ENCODE measurements at regions not wholly inside any gene's neighbourhood (a gene's known extent, or its start where the extent isn't known, plus 50 kb on each side); places are given as distances from the start of the nearest gene placed in this dataset.
"Not testable (repeated sequence)": the region's sequence is repeated elsewhere in the genome, so short reads cannot be mapped to it uniquely, and the experiment has no call there.

DNA sequence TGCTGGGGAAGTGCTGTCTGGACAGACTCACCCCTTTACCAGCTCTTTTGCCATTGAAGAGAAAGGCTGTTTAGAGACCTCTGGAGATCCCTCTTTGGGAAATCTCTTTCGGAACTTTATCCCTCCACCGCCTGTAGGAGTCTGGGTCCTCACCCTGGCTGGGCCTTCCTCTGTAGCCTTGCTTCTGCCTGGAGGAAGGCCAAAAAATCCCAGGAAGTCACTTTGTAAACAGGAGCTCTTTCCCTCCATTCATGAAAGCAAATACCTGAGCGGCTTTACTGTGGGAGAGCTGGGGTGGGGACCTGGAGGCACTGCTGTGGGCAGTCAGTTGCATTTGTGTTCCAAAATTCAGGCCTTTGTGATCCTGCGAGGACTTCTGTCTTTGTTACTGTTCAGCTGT lies 126.2 kb downstream of the KLF6 start:
- DNase-seq, result no peak

DNA sequence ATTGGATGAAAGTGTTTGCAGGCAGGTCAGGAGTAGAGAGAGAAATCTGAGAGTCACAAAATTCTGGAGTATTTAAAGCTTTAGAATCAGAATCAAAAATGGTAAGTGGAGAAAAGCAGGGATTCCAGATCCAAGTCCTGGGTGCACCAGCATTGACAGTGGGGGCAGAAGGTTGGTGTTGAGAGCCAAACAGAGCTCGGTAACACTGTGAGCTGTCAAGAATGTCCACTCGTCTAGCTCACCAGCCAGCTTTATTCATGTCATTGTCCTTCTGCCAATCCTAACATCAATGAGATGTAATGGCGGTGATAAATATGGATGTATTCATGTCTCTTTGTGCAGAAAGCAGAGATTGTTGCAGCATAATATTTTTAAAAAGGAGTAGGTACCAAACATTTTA lies 128.8 kb downstream of the KLF6 start:
- DNase-seq, result no peak

- no peak for DNase-seq
These were observed 129.5 kb downstream of the KLF6 start for GRCh38 chr10:3655528-3655927.

- no peak for DNase-seq
These were observed 130.0 kb downstream of the KLF6 start for GRCh38 chr10:3654980-3655379.

DNA sequence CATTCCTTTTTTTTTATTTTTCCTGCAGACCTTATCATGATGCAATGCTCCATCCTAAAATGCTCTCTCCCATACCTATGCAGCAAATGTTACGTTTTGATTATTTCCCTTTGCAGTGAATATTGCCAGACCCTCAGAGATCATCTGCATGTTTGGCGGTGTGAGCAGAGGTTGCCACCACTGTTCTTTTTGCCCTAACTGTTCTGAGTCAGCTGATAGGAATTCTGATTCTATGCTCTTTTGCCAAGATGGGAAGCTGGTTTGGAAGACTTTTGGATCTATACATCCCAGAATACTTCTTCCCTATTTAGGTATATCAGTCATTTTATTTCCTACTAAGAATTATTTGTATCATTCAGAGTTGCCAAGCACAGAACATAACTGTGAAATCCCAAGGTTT lies 130.5 kb downstream of the KLF6 start:
- DNase-seq, result no peak

- DNase-seq, result not testable (repeated sequence)
These were observed 131.7 kb downstream of the KLF6 start for GRCh38 chr10:3653303-3653702.

GRCh38 chr10:3652886-3653285 lies 132.1 kb downstream of the KLF6 start:
- DNase-seq, result no peak

DNA sequence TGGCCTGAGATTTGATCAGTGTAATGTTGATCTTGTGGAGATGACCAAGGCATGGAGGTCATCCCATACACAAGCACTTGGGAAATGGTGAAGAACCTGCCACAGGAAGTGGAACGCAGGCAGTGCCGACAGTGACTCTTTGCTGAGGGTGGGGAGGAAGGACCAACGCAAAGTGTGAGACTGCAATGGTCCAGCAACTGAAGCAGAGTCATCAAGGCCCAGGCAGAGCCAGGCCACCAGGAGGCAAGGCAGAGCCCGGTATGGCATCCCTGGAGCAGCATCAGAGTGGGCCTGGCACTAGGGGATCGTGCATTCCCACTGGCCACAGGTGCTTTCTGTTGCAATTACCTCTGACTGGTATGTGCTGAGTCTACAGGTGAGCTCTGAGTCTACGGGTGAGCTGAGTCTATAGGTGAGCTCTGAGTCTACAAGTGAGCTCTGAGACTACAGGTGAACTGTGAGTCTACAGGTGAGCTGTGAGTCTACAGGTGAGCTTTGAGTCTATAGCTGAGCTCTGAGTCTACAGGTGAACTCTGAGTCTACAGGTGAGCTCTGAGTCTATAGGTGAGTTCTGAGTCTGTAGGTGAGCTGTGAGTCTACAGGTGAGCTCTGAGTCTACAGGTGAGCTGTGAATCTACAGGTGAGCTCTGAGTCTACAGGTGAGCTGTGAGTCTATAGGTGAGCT lies 132.9 kb downstream of the KLF6 start:
- DNase-seq, result no peak

DNA sequence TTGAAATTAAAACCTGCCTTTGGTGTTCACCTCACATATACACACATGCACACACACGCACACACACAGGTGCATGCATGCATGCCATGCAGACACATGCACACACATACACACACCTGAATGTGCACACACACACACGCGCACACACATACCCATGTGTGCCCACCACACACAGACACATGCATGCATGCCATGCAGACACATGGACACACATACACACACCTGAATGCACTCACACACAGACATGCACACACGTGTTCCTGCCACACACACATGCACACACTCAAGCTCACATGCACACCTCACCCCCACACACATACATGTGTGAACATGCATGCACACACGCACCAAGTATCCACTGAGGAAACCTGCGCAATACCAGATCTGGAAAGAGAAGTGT lies 136.4 kb downstream of the KLF6 start:
- DNase-seq, result no peak

DNA sequence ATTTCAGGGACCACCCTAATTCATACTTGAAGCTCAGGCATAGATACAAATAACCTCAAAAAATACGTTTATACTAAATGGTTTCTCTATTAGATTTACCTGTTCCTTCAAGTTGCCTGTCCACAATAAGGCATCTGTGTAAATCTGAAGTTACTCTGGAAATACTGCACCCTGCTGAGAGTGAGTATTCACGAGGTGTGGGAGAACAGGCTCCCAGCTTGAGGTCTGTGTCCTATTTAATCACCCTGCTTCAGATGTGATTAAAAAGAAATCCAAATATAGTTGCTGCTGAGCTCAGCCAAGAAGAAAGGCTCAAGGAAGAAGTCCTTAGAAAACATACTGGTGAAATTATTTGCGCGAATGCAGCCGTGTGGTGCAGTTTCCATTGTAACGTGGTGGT lies 136.8 kb downstream of the KLF6 start:
- DNase-seq, result no peak

DNA sequence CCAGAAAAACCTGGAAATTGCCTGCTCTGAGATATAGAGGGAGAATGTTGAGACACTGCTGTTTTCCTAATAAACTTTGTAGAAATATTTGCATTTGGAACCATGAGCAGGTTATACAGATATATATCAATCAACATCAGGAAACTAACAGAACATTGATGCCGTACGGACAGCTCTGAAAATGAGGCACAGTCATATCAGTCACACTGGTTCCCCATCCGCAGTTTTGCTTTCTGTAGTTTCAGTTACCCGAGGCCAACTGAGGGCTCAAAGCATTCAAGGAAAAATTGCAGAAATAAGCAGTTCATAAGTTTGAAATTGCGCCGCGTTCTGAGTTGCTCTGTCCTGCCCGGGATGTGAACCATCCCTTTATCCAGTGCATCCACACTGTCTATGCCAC lies 137.9 kb downstream of the KLF6 start:
- DNase-seq, result no peak

DNA sequence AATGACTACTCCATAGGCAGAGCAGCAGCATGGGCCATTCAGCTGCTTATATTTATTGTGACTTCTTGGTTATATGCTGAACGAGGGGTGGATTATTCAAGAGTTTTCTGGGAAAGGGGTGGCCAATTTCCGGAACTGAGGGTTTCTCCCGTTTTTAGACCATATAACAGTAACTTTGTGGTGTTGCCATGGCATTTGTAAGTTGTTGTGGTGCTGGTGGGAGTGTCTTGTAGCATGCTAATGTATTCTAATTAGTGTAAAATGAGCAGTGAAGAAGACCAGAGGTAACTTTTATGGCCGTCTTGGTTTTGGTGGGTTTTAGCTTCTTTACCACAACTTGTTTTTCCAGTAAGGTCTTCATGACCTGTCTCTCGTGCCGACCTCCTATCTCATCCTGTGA lies 139.6 kb downstream of the KLF6 start:
- DNase-seq, result no peak

DNA sequence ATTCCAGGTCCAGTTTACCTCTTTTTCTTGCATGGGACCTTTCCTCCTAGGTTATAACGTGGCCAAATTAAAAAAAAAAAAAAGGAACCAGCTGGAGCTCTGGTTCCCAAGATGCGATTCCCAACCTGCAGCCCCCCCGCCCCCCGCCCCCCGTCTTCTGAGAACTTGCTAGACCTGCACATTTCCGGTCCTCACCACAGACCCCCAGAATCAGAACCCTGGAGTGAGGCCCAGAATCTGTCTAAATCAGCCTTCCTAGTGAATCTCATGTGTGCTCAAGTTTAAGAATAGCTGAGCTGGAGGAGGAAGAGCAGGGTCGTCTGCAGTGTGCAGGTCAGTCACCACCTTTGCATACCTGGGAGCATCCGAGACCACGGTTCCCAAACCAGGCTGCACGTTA lies 144.2 kb downstream of the KLF6 start:
- no peak for DNase-seq

DNA sequence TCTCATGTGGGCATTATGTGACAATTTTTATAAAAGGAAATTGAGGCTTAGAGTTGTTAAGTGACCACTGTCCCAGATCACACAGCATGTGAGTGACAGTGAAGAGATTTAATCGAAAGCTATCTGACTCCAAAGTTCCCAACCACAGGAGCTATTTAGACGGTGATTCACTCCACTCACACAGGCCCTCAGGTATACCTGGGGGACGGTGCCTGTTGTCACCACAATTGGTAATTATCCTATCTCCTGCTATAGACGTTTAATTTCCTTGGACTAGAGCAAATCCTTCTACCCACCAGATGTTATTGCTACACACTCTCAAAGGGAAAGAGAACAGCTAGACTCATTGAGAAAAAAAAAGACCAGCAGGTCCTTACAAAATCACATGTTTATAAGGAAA lies 145.5 kb downstream of the KLF6 start:
- no peak for DNase-seq

- DNase-seq, result peak; percentile 29 to 80
These were observed 148.4 kb downstream of the KLF6 start for GRCh38 chr10:3636356-3637181.

DNA sequence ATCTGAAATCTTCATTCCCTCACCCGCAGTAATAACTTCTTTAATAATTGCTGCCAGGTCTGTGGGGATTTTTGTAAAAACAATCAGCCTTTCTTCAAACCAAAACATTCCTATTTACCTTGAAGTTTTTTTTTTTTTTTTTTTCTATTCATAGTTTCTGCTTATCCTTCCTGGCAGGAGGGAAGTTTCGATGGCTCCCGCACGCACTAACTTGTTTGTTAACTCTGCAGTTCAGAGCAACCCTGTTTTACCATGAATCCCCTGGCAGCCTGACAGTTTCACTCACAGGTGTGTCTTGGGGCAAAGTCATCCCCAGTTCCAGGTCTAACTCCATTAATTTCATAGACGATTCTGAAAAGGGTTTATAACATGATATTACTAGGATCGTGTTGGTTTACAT lies 149.3 kb downstream of the KLF6 start:
- no peak for DNase-seq

DNA sequence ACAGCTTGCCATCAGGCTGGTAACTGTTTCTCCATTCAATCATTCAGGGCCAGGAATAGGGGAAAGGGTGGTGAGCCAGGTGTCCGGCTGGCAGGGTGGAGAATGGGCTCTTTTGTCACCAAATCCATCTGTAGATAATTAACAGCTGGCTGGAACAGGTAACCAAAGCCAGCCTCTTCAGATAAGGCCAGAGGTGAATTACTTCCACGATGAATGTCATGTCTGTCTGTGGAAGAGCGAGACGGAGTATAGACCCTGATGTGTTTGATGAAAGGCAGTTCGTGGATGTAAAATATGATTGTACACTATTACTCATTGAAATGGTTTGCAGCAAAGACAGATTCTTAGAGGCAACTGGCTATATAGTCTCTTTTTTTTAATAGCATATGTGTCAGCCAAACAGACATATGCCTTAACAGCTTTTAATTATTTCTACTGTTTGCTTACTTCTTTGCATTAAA lies 149.8 kb downstream of the KLF6 start:
- no peak for DNase-seq

DNA sequence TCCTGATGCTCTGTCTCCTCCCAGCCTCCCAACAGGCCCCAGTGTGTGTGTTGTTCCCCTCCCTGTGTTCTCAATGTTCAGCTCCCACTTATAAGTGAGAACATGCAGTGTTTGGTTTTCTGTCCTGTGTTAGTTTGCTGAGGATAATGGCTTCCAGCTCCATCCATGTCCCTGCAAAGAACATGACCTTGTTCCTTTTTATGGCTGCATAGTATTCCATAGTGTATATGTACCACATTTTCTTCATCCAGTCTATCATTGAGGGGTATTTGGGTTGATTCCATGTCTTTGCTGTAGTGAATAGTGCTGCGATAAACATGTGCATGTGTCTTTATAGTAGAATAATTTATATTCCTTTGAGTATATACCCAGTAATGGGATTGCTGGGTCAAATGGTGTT lies 150.4 kb downstream of the KLF6 start:
- DNase-seq, result not testable (repeated sequence)

DNA sequence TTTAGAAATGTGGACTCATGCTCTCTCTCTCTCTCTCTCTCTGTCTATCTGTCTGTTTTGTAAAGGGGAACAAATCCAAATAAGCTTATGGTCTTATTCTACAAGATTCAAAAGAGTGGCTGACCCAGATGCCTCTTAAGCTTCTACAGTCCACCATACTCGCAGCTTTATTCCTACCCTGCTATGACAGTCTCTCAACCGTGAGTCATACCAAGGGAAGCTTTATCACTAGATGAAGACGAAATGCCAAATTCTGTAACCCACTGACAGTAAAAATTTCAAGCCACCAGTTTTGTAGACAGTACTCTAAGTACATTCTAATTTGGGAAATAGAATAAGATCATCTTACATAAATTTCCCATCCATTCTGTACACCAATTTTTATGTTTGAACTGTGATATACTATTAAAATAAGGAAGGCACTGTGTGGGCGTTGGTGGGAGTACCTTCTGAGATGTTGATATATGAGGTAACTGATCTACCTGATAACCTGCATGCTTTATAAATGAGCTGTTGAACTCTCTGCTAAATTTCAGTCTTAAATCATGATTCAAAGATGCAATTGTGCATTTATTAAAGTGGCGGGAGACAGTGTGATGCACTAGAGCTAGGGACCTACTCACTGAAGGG lies 153.2 kb downstream of the KLF6 start:
- DNase-seq, result no peak

GRCh38 chr10:3631291-3631690 lies 153.7 kb downstream of the KLF6 start:
- no peak for DNase-seq

DNA sequence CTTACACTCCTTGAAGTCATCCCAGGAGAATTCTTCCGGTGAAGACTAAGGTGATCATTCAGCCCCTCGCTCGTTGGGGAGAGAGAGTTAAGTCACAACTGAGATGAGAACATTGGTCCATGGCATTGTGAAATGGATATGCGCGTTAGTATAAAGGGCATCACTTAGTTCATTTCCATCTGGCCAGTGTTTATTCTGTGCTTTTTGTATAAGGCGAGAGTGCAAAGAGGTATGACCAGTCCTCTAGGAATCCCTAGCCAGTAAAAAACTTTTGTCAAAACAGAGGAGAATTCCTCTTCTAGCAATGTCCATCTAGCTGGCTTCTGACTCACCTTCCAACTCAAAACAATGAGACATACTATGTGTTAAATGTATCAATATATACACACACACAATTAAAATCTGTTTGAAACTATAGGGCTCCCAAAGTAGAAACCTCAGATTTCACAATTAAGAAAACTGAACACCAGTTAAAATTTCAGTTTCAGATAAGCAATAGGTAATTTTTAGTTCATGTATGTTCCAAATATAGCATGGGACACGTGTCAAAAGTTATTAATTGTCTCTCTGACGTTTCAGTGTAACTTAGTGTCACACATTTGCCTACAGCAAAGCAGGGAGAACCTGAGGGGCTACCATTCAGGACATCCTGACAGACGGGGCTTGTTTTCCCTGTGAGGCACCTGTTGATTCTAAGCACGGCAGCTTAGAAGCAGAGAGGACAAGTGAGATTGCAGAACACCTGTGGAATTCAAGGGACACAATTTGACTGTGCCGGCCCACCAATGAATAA lies 158.9 kb downstream of the KLF6 start:
- DNase-seq, result no peak

GRCh38 chr10:3624367-3624766 lies 160.6 kb downstream of the KLF6 start:
- no peak for DNase-seq

- DNase-seq, result no peak
These were observed 161.3 kb downstream of the KLF6 start for GRCh38 chr10:3623746-3624145.

Measured in NCI-H187 (cell line).